H1 (cell line): ENCODE measurements at regions not wholly inside any gene's neighbourhood (a gene's known extent, or its start where the extent isn't known, plus 50 kb on each side); places are given as distances from the start of the nearest gene placed in this dataset.

Experiments
- CTCF ChIA-PET: fragments of 300-600 bp; sonication (Branson Sonifier 250); formaldehyde crosslinking; loops from one replicate; lab custom pipeline; 2021; ENCODE audit not compliant: partially characterized antibody; lab: Charles Lee
- POLR2A ChIA-PET: fragments of 300-600 bp; sonication (Branson Sonifier 250); formaldehyde crosslinking; loops from one replicate; lab custom pipeline; 2021; ENCODE audit warnings: inconsistent platforms; ENCODE audit not compliant: partially characterized antibody; lab: Charles Lee
- DNase-seq, 2 experiments: peaks; one replicate each; pipeline versions ENCODE4 v3.0.0 to v3.0.0-alpha.2; 2010 to 2022; ENCODE audit warnings: low spot score in 2 of 2, low read depth in 1 of 2, mixed read lengths in 1 of 2
- FAIRE-seq: peaks from 2 replicates; lab custom pipeline; 2011; peaks lifted over from hg19 to GRCh38; lab: Jason Lieb, UNC
- H2AFZ ChIP-seq: 2 replicates; pipeline ENCODE4 v1.8.1; 2012; ENCODE audit warnings: low read length, inconsistent platforms
- H2AK5ac ChIP-seq: 2 replicates; pipeline ENCODE4 v1.6.1; 2013; ENCODE audit warnings: low read depth, low read length
- H2BK120ac ChIP-seq: replicated peaks from 2 replicates; pipeline ENCODE3; 2013; ENCODE audit warnings: low read depth, low read length, inconsistent platforms
- H2BK12ac ChIP-seq: 2 replicates; pipeline ENCODE4 v1.6.1; 2013; ENCODE audit warnings: low read depth, low read length
- H2BK15ac ChIP-seq: 2 replicates; pipeline ENCODE4 v1.6.1; 2013; ENCODE audit warnings: low read length
- H2BK20ac ChIP-seq: 2 replicates; pipeline ENCODE4 v1.6.1; 2013; ENCODE audit warnings: low read length
- H2BK5ac ChIP-seq: 2 replicates; pipeline ENCODE4 v1.6.1; 2013; ENCODE audit warnings: low read depth, low read length
- H3K14ac ChIP-seq: 2 replicates; pipeline ENCODE4 v1.6.1; 2013; ENCODE audit warnings: inconsistent platforms; ENCODE audit not compliant: insufficient read length
- H3K18ac ChIP-seq: 2 replicates; pipeline ENCODE4 v1.6.1; 2013; ENCODE audit warnings: low read length; ENCODE audit errors: extremely low read depth
- H3K23ac ChIP-seq: 2 replicates; pipeline ENCODE4 v1.6.1; 2013; ENCODE audit warnings: inconsistent platforms; ENCODE audit not compliant: insufficient read length
- H3K23me2 ChIP-seq: 2 replicates; pipeline ENCODE4 v1.6.1; 2013; ENCODE audit warnings: low read depth, low read length
- H3K27ac ChIP-seq: 2 replicates; pipeline ENCODE4 v1.6.1; 2011; ENCODE audit warnings: low read depth, low read length, inconsistent platforms
- H3K27me3 ChIP-seq, 4 experiments: replicated peaks in 1 of 4; 1 replicate in 1 of 4; 2 replicates in 3 of 4; pipeline versions ENCODE4 v1.6.1 to v1.8.1; 2011 to 2013; ENCODE audit warnings: low read length in 3 of 4, mild to moderate bottlenecking in 3 of 4, inconsistent platforms in 2 of 4, mixed read lengths in 2 of 4, moderate library complexity in 1 of 4; ENCODE audit not compliant: control insufficient read depth in 3 of 4, insufficient read depth in 3 of 4; ENCODE audit errors: extremely low read depth in 1 of 4
- H3K36me3 ChIP-seq, 4 experiments: 2 replicates each; pipeline versions ENCODE4 v1.6.1 to v1.8.1; 2011 to 2013; ENCODE audit warnings: mild to moderate bottlenecking in 4 of 4, low read length in 3 of 4, moderate library complexity in 2 of 4, control low read depth in 1 of 4, inconsistent platforms in 1 of 4; ENCODE audit not compliant: insufficient read depth in 4 of 4, control insufficient read depth in 2 of 4
- H3K4ac ChIP-seq: replicated peaks from 2 replicates; pipeline ENCODE3; 2013; ENCODE audit warnings: low read length, low read depth, mixed read lengths, inconsistent platforms; ENCODE audit not compliant: insufficient read length
- H3K4me1 ChIP-seq, 4 experiments: replicated peaks in 1 of 4; 1 replicate in 1 of 4; 2 replicates in 3 of 4; pipeline versions ENCODE4 v1.6.1 to v1.8.1; 2011 to 2013; ENCODE audit warnings: low read length in 3 of 4, inconsistent platforms in 2 of 4, mixed read lengths in 1 of 4; ENCODE audit not compliant: insufficient read depth in 4 of 4, control insufficient read depth in 3 of 4
- H3K4me2 ChIP-seq, 2 experiments: 2 replicates each; pipeline versions ENCODE4 v1.6.1 to v1.8.1; 2011 to 2013; ENCODE audit warnings: low read depth in 2 of 2, low read length in 2 of 2, control low read depth in 1 of 2, inconsistent platforms in 1 of 2, mild to moderate bottlenecking in 1 of 2; ENCODE audit not compliant: insufficient read depth in 1 of 2
- H3K4me3 ChIP-seq, 4 experiments: fragments of 200-600, 300-600 bp in 1 of 4; sonication (generic), shearing (Covaris generic), sonication (Bioruptor Twin) in 1 of 4; 2 replicates each; pipeline versions ENCODE4 v1.5.1 to v1.8.1; 2011 to 2016; ENCODE audit warnings: low read length in 4 of 4, low read depth in 3 of 4, control low read depth in 2 of 4, inconsistent platforms in 2 of 4, mild to moderate bottlenecking in 2 of 4, mixed read lengths in 1 of 4, moderate library complexity in 1 of 4; ENCODE audit not compliant: insufficient read depth in 2 of 4; ENCODE audit errors: extremely low read depth in 1 of 4
- H3K56ac ChIP-seq: replicated peaks from 2 replicates; pipeline ENCODE3; 2013; ENCODE audit warnings: low read depth, mild to moderate bottlenecking, mixed read lengths, low read length, inconsistent platforms; ENCODE audit not compliant: insufficient read length
- H3K79me1 ChIP-seq: 2 replicates; pipeline ENCODE4 v1.6.1; 2013; ENCODE audit warnings: low read depth, low read length, control low read depth
- H3K79me2 ChIP-seq, 2 experiments: 2 replicates each; pipeline versions ENCODE4 v1.6.1 to v1.8.1; 2012 to 2013; ENCODE audit warnings: low read length in 2 of 2, mild to moderate bottlenecking in 2 of 2, inconsistent platforms in 1 of 2; ENCODE audit not compliant: insufficient read depth in 2 of 2, control insufficient read depth in 1 of 2
- H3K9ac ChIP-seq, 4 experiments: replicated peaks in 1 of 4; 1 replicate in 1 of 4; 2 replicates in 3 of 4; pipeline versions ENCODE4 v1.6.1 to v1.8.1; 2011 to 2013; ENCODE audit warnings: low read depth in 3 of 4, low read length in 3 of 4, control low read depth in 2 of 4, mild to moderate bottlenecking in 2 of 4, moderate library complexity in 2 of 4, inconsistent platforms in 1 of 4; ENCODE audit errors: extremely low read depth in 1 of 4
- H3K9me3 ChIP-seq, 2 experiments: 2 replicates each; pipeline versions ENCODE4 v1.6.1 to v1.8.1; 2012 to 2013; ENCODE audit warnings: mild to moderate bottlenecking in 2 of 2, moderate library complexity in 2 of 2, control low read depth in 1 of 2, inconsistent platforms in 1 of 2, low read depth in 1 of 2, low read length in 1 of 2, mixed read lengths in 1 of 2; ENCODE audit not compliant: insufficient read depth in 2 of 2
- H4K20me1 ChIP-seq, 2 experiments: replicated peaks in 1 of 2; 2 replicates each; pipeline versions ENCODE3 to v1.8.1; 2011 to 2013; ENCODE audit warnings: inconsistent platforms in 2 of 2, low read length in 2 of 2, mild to moderate bottlenecking in 1 of 2; ENCODE audit not compliant: insufficient read depth in 2 of 2, control insufficient read depth in 1 of 2
- H4K5ac ChIP-seq: 2 replicates; pipeline ENCODE4 v1.6.1; 2013; ENCODE audit warnings: low read length, low read depth, mixed read lengths, inconsistent platforms; ENCODE audit not compliant: insufficient read length
- H4K8ac ChIP-seq: 2 replicates; pipeline ENCODE4 v1.8.0; 2013; ENCODE audit warnings: mild to moderate bottlenecking, moderate library complexity, low read length, inconsistent platforms; ENCODE audit not compliant: insufficient read depth; ENCODE audit errors: extremely low read depth
- H4K91ac ChIP-seq: replicated peaks from 2 replicates; pipeline ENCODE3; 2013; ENCODE audit warnings: low read length, mixed read lengths, inconsistent platforms; ENCODE audit not compliant: insufficient read length
- CREB1 ChIP-seq: IDR thresholded peaks from 2 replicates; pipeline ENCODE4 v1.6.1; 2012; ENCODE audit warnings: inconsistent platforms
- CTBP2 ChIP-seq: IDR thresholded peaks from 2 replicates; pipeline ENCODE4 v1.7.0; 2011; ENCODE audit warnings: borderline replicate concordance, mild to moderate bottlenecking, moderate library complexity, mixed read lengths, low read length; ENCODE audit not compliant: insufficient read depth, insufficient read length
- EZH2 ChIP-seq: fragments of 200-600 bp; sonication (generic); IDR thresholded peaks from 2 replicates; pipeline ENCODE4 v1.7.1; 2012; ENCODE audit warnings: low read depth, mild to moderate bottlenecking, moderate library complexity, low read length, inconsistent platforms; ENCODE audit not compliant: severe bottlenecking
- PHF8 ChIP-seq: fragments of 200-600 bp; sonication (generic); conservative IDR thresholded peaks from 2 replicates; pipeline ENCODE4 v1.7.1; 2012; ENCODE audit warnings: low read depth, mild to moderate bottlenecking, inconsistent platforms, low read length, moderate library complexity
- RFX5 ChIP-seq: IDR thresholded peaks from 2 replicates; pipeline ENCODE4 v1.6.1; 2011; ENCODE audit warnings: low read depth, low read length, improper control_type of control experiment, borderline replicate concordance
- SRF ChIP-seq: IDR thresholded peaks from 2 replicates; pipeline ENCODE4 v1.6.1; 2011; ENCODE audit warnings: mild to moderate bottlenecking, low read depth, low read length, moderate library complexity
- SUZ12 ChIP-seq: fragments of 200-600 bp; sonication (generic); IDR thresholded peaks from 2 replicates; pipeline ENCODE4 v1.6.1; 2012; ENCODE audit warnings: mild to moderate bottlenecking, inconsistent platforms, low read length, moderate library complexity, mixed read lengths
- TBP ChIP-seq: IDR thresholded peaks from 2 replicates; pipeline ENCODE4 v1.6.1; 2011; ENCODE audit warnings: low read depth, low read length, improper control_type of control experiment
- WGBS, 2 experiments: shearing (Covaris generic) in 1 of 2; methylation state at CpG; one replicate each; pipeline versions ENCODE4 v1.1.6 to v1.1.7; 2013 to 2015; ENCODE audit warnings: low lambda C conversion rate in 2 of 2, mixed read lengths in 2 of 2, inconsistent platforms in 1 of 2, low coverage in 1 of 2, missing lambda C conversion rate in 1 of 2; ENCODE audit not compliant: insufficient replicate concordance in 2 of 2, insufficient coverage in 1 of 2, insufficient read length in 1 of 2; ENCODE audit errors: extremely low coverage in 1 of 2, missing lambda C conversion rate in 1 of 2; 5-methylcytosine and 5-hydroxymethylcytosine counted together
- TF ChIP-seq, protein P1 (sequence below): IDR thresholded peaks from 2 replicates; pipeline ENCODE4 v1.6.1; 2012; ENCODE audit warnings: low read length, inconsistent platforms
- TF ChIP-seq, protein P2 (sequence below), 3 experiments: IDR thresholded peaks; 1 replicate in 2 of 3; 2 replicates in 1 of 3; pipeline versions ENCODE4 v1.5.1 to v1.6.1; 2011; ENCODE audit warnings: low read length in 3 of 3, mild to moderate bottlenecking in 3 of 3, inconsistent platforms in 2 of 3, low read depth in 1 of 3, moderate library complexity in 1 of 3; ENCODE audit not compliant: insufficient read depth in 1 of 3; ENCODE audit errors: control extremely low read depth in 1 of 3

DNA sequence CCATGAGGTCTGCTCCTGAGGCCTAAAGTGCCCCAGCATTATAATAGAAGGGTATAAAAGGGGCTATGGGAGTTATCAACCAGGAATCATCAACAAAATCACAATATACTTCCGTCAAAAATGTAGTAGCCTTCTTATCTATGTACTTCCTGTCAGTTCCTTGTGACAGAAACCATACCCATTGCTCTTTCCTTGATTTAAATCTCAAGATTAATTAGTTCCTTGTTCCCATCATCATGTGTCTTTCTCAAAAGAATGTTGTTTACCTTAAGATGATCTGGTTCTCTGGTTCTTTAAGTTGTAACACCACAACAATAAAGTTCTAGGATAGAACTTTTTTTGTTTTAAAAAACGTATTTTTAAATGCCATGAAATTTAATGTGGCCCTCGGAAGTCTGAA lies 833.3 kb downstream of the LTN1 start:
- no peak overlapping the region for H2AK5ac ChIP-seq
- no peak overlapping the region for H3K18ac ChIP-seq
- no peak overlapping the region for H3K27ac ChIP-seq
- POLR2A ChIA-PET: no interaction called here
- no peaks in the 10 kb centered on the region for H3K36me3 ChIP-seq
- H3K79me2 ChIP-seq: no peaks in the 10 kb centered on the region
- H4K5ac ChIP-seq: no peak overlapping the region
- H3K79me1 ChIP-seq: no peaks in the 10 kb centered on the region
- H3K9me3 ChIP-seq: no peaks in the 10 kb centered on the region
- H3K23ac ChIP-seq: no peak overlapping the region
- no peak overlapping the region for H2BK12ac ChIP-seq
- no peaks in the 10 kb centered on the region for H3K4me1 ChIP-seq
- no peak overlapping the region for H3K4me3 ChIP-seq
- no peak overlapping the region for H2BK15ac ChIP-seq
- WGBS, 2 experiments: 65% methylated on average over 3 of the region's 3 CpGs; no CpG with 5 or more reads in 1 of the 2 experiments
- H4K8ac ChIP-seq: no peak overlapping the region
- H3K27me3 ChIP-seq: no peaks in the 10 kb centered on the region
- H2BK120ac ChIP-seq: no peak overlapping the region
- no peak overlapping the region for H3K56ac ChIP-seq
- DNase-seq: no peak
- no peak for FAIRE-seq
- H3K23me2 ChIP-seq: no peaks in the 10 kb centered on the region
- no peak overlapping the region for H2AFZ ChIP-seq
- no peak overlapping the region for H3K4me2 ChIP-seq
- CTCF ChIA-PET: no interaction called here
- TF ChIP-seq, protein P1, sequence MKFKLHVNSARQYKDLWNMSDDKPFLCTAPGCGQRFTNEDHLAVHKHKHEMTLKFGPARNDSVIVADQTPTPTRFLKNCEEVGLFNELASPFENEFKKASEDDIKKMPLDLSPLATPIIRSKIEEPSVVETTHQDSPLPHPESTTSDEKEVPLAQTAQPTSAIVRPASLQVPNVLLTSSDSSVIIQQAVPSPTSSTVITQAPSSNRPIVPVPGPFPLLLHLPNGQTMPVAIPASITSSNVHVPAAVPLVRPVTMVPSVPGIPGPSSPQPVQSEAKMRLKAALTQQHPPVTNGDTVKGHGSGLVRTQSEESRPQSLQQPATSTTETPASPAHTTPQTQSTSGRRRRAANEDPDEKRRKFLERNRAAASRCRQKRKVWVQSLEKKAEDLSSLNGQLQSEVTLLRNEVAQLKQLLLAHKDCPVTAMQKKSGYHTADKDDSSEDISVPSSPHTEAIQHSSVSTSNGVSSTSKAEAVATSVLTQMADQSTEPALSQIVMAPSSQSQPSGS: no peak
- TF ChIP-seq EZH2: no peak
- no peak for TF ChIP-seq PHF8
- TF ChIP-seq CREB1: no peak
- TF ChIP-seq, protein P2, sequence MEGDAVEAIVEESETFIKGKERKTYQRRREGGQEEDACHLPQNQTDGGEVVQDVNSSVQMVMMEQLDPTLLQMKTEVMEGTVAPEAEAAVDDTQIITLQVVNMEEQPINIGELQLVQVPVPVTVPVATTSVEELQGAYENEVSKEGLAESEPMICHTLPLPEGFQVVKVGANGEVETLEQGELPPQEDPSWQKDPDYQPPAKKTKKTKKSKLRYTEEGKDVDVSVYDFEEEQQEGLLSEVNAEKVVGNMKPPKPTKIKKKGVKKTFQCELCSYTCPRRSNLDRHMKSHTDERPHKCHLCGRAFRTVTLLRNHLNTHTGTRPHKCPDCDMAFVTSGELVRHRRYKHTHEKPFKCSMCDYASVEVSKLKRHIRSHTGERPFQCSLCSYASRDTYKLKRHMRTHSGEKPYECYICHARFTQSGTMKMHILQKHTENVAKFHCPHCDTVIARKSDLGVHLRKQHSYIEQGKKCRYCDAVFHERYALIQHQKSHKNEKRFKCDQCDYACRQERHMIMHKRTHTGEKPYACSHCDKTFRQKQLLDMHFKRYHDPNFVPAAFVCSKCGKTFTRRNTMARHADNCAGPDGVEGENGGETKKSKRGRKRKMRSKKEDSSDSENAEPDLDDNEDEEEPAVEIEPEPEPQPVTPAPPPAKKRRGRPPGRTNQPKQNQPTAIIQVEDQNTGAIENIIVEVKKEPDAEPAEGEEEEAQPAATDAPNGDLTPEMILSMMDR (IDR thresholded peaks at IDR 0.05; ENCODE audit: control extremely low read depth in 1 of 3, insufficient read depth in 1 of 3, low read depth in 1 of 3, low read length in 3 of 3): no peak
- no peak for TF ChIP-seq TBP
- no peak for TF ChIP-seq CTBP2
- TF ChIP-seq SUZ12: no peak
- no peak for TF ChIP-seq SRF
- TF ChIP-seq RFX5: no peak
- no peak overlapping the region for H3K14ac ChIP-seq
- H3K9ac ChIP-seq: no peak overlapping the region
- no peak overlapping the region for H2BK5ac ChIP-seq
- H2BK20ac ChIP-seq: no peak overlapping the region
- no peaks in the 10 kb centered on the region for H4K20me1 ChIP-seq
- no peak overlapping the region for H4K91ac ChIP-seq
- no peak overlapping the region for H3K4ac ChIP-seq
